Rectal smooth muscle tissue (tissue), 1 donor: ENCODE measurements at regions not wholly inside any gene's neighbourhood (a gene's known extent, or its start where the extent isn't known, plus 50 kb on each side); places are given as distances from the start of the nearest gene placed in this dataset.

Experiments used
- H3K27ac ChIP-seq: one replicate; pipeline ENCODE4 v1.7.0; 2013; ENCODE audit warnings: low read depth, low read length, inconsistent platforms
- H3K27me3 ChIP-seq: one replicate; pipeline ENCODE4 v1.7.0; 2013; ENCODE audit warnings: low read length; ENCODE audit not compliant: control insufficient read depth, insufficient read depth
- H3K36me3 ChIP-seq: one replicate; pipeline ENCODE4 v1.7.0; 2013; ENCODE audit warnings: low read length; ENCODE audit not compliant: control insufficient read depth, insufficient read depth
- H3K4me1 ChIP-seq: one replicate; pipeline ENCODE4 v1.7.0; 2013; ENCODE audit warnings: low read length; ENCODE audit not compliant: control insufficient read depth, insufficient read depth
- H3K4me3 ChIP-seq: one replicate; pipeline ENCODE4 v1.7.0; 2013; ENCODE audit warnings: low read length
- H3K9ac ChIP-seq: one replicate; pipeline ENCODE4 v1.7.0; 2013; ENCODE audit warnings: low read length

DNA sequence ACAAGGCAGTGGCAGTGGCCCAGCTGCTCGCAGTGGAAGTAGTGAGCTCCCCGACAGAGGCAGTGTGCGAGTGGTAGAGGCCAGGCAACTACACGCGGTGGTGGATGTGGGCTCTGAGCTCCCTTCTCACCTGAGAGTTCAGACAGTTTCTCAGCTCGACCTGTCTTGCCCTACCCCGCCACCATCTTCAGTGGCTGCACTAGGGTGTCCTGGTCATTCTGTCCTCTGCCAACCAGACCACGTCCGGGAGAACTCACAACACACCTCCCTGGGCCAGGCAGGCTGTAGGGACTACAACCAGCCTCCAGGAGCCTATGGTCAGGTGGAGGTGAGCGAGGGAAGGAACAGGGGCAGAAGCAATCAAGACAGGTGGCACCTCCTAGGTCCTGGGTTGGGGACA, 106.3 kb upstream of the SMAD3 start:
- Histone ChIP-seq H3K9ac (no peak overlapping the region), H3K27me3 (no peaks in the 10 kb centered on the region), H3K27ac (no peak overlapping the region), H3K4me1 (no peaks in the 10 kb centered on the region), H3K36me3 (no peaks in the 10 kb centered on the region), H3K4me3 (no peak overlapping the region)

GRCh38 chr15:66959875-66960274, 105.5 kb upstream of the SMAD3 start:
- Histone ChIP-seq H3K9ac (no peak overlapping the region), H3K4me3 (no peak overlapping the region), H3K36me3 (no peaks in the 10 kb centered on the region), H3K27ac (no peak overlapping the region), H3K27me3 (no peaks in the 10 kb centered on the region), H3K4me1 (no peaks in the 10 kb centered on the region)

GRCh38 chr15:66960519-66960918, 104.9 kb upstream of the SMAD3 start:
- no peak overlapping the region for H3K27ac ChIP-seq
- H3K4me3 ChIP-seq, result no peak overlapping the region
- no peaks in the 10 kb centered on the region for H3K4me1 ChIP-seq
- H3K27me3 ChIP-seq, result no peaks in the 10 kb centered on the region
- no peak overlapping the region for H3K9ac ChIP-seq
- H3K36me3 ChIP-seq, result no peaks in the 10 kb centered on the region

DNA sequence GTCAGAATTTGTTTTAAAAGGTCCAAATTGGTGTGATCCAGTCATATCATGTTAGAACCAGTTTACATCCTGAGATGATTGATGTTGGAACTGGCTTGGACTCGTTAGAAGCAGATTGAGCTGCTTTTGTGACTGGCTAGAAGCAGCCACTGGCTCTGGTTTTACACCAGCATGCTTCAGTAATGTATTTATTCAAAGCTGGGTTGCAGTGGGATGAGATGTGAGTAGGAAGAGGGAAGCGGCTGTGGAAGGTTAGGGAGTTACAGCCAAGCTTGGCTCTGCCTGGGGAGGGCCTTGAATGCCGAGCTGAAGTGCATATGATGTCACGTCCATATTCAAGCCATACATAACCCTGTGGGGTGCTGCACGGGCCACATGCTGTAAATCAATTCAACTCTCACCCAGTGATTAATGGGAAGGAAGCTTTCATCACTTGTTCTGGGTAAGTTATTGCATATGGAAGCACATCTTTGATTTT, 104.0 kb upstream of the SMAD3 start:
- Histone ChIP-seq H3K4me3 (no peak overlapping the region), H3K27me3 (no peaks in the 10 kb centered on the region), H3K9ac (no peak overlapping the region), H3K36me3 (no peaks in the 10 kb centered on the region), H3K27ac (no peak overlapping the region), H3K4me1 (no peaks in the 10 kb centered on the region)

DNA sequence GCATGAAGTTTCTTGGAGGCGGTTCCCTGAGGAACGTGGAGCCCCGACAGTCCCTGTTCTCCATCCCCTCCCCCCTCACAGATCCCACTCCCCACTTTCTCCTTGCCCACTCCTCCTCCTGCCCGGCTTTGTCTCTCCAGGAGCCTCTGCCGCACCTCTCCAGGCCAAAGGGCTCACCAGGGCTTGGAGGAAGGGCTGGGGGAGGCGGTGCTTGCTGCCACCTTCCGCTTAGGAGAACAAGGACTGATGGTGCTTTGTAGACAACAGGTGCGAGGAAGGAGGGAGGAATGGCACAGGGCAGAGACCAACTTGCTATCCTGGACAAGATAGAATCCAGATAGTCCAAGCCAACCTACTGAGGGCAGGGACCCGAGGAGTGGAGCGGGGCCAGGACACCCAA, 103.5 kb upstream of the SMAD3 start:
- Histone ChIP-seq H3K4me3 (no peak overlapping the region), H3K27me3 (no peaks in the 10 kb centered on the region), H3K36me3 (no peaks in the 10 kb centered on the region), H3K27ac (no peak overlapping the region), H3K9ac (no peak overlapping the region), H3K4me1 (no peaks in the 10 kb centered on the region)

GRCh38 chr15:66962522-66962921, 102.9 kb upstream of the SMAD3 start:
- H3K4me1 ChIP-seq, result no peaks in the 10 kb centered on the region

DNA sequence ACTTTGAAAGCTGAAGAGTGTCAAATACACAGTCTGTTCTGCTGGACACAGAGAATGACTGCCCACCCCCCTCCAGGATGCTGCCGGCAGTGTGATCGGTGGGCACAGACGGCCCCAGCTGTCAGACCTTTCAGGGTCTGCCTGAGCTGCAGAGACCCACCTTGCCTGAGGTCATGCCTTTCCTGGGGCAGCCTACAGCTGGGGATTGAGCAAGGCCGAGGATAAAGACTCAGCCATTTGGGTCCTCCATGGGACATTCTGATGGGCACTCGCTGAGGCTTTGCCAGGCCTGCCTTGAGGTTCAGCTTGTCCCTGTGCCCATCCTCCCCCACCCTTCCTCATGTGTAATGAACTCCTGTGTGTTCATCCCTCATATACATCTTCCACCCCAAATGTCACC, 102.3 kb upstream of the SMAD3 start:
- H3K27ac ChIP-seq, result no peak overlapping the region
- H3K27me3 ChIP-seq, result no peaks in the 10 kb centered on the region
- H3K9ac ChIP-seq, result no peak overlapping the region
- no peak overlapping the region for H3K4me3 ChIP-seq
- no peaks in the 10 kb centered on the region for H3K4me1 ChIP-seq
- H3K36me3 ChIP-seq, result no peaks in the 10 kb centered on the region

More at GRCh38 chr15:66962522-66962921, 102.9 kb upstream of the SMAD3 start:
- H3K27me3 ChIP-seq, result no peaks in the 10 kb centered on the region
- no peak overlapping the region for H3K4me3 ChIP-seq
- no peak overlapping the region for H3K9ac ChIP-seq
- no peaks in the 10 kb centered on the region for H3K36me3 ChIP-seq
- H3K27ac ChIP-seq, result no peak overlapping the region

DNA sequence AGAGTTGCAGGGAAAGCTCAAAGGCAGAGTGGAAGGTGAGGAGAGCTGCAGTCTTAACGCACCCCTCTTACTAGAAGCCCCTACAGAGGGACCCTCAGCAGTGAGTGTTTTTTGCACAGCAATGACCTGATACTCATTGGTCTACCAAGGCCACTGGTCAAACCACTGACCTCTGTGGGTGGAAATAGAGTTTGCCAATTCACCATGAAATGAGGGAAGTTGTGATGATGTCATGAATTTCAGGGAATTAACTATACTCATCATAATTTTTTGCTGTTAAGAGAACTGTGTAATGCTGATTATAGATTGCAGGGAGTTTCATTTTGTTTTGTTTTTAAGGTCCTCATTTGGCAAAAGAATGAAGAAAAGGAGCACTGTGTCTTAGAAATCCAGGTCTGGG, 101.7 kb upstream of the SMAD3 start:
- H3K27me3 ChIP-seq, result no peaks in the 10 kb centered on the region
- no peak overlapping the region for H3K4me3 ChIP-seq
- H3K36me3 ChIP-seq, result no peaks in the 10 kb centered on the region
- H3K9ac ChIP-seq, result no peak overlapping the region
- H3K4me1 ChIP-seq, result no peaks in the 10 kb centered on the region
- H3K27ac ChIP-seq, result no peak overlapping the region

GRCh38 chr15:66964111-66964738, 101.2 kb upstream of the SMAD3 start:
- Histone ChIP-seq H3K4me3 (no peak overlapping the region), H3K27me3 (no peaks in the 10 kb centered on the region), H3K4me1 (no peaks in the 10 kb centered on the region), H3K36me3 (no peaks in the 10 kb centered on the region), H3K27ac (no peak overlapping the region), H3K9ac (no peak overlapping the region)

DNA sequence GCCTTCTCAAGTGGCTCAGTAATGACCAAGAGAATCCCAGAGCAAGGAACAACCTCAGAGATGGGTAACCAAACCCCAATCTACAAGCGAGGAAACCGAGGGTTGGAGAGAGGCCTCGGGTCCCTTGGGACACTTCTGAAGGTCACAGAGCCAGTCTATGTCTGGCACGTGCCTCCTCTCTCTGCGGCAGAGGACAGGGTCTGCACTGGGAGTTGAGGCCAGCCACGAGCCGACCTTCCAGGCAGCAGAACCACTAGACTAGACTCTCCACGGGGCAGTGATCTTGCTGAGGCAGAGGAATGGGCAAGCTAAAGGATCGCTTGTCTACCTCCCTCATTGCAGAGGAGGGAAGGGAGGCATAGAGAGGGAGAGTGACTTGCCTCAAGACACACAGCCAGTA, 100.6 kb upstream of the SMAD3 start:
- no peak overlapping the region for H3K9ac ChIP-seq
- H3K27ac ChIP-seq, result no peak overlapping the region
- no peaks in the 10 kb centered on the region for H3K4me1 ChIP-seq
- no peak overlapping the region for H3K4me3 ChIP-seq
- H3K27me3 ChIP-seq, result no peaks in the 10 kb centered on the region
- no peaks in the 10 kb centered on the region for H3K36me3 ChIP-seq

DNA sequence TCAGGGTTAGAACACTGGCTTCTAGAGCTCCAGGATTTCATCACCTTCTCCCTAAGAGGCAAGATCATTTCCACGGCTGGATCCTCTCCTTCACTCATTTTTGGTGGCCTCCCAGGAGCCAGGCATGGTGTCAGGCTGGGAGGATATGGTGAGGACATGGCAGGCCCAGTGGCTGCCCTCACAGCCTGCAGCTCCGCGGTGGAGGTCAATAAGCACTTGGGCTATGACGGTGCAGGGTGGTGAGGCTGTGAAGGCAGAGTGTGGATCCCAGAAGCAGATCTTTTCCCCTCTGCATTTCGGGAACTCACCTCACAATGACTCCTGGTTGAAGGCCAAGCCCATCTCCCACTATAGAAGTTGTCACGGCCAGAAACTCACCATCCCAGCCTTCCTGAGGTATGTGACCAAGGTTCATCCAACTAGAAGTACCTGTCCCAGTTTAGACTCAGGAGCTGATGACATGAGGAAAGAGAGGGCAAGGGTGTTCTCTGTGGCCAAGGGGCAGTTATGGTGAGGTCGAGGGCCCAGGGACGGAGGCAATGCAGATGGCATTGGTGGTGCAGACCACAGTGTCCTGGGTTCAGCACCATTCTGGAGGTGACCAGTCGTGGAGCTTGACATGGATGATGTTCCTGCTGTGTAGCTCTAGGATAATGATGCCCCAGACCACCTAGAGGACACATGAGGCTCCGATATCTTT, 100.1 kb upstream of the SMAD3 start:
- Histone ChIP-seq H3K27me3 (no peaks in the 10 kb centered on the region), H3K9ac (no peak overlapping the region), H3K4me1 (no peaks in the 10 kb centered on the region), H3K27ac (no peak overlapping the region), H3K36me3 (no peaks in the 10 kb centered on the region), H3K4me3 (no peak overlapping the region)

GRCh38 chr15:66966256-66966655, 99.1 kb upstream of the SMAD3 start:
- H3K36me3 ChIP-seq, result no peaks in the 10 kb centered on the region
- no peak overlapping the region for H3K9ac ChIP-seq
- H3K27me3 ChIP-seq, result no peaks in the 10 kb centered on the region
- no peak overlapping the region for H3K27ac ChIP-seq
- H3K4me3 ChIP-seq, result no peak overlapping the region
- no peaks in the 10 kb centered on the region for H3K4me1 ChIP-seq
